KMS-11 (cell line): ENCODE measurements at regions not wholly inside any gene's neighbourhood (a gene's known extent, or its start where the extent isn't known, plus 50 kb on each side); places are given as distances from the start of the nearest gene placed in this dataset.

ENCODE experiments used
- H2AFZ ChIP-seq: fragments of 200-600 bp; sonication (generic); 2 replicates; pipeline ENCODE4 v1.6.1; 2016; ENCODE audit warnings: antibody characterized with exemption, mixed run types, low read depth
- H3K27ac ChIP-seq: fragments of 200-600 bp; sonication (generic); 2 replicates; pipeline ENCODE4 v1.6.1; 2016; ENCODE audit warnings: mild to moderate bottlenecking, mixed run types
- H3K27me3 ChIP-seq: fragments of 200-600 bp; sonication (generic); 2 replicates; pipeline ENCODE4 v1.6.1; 2017; ENCODE audit warnings: mild to moderate bottlenecking, low read depth, mixed run types, moderate library complexity; ENCODE audit not compliant: insufficient read depth
- H3K36me3 ChIP-seq: fragments of 200-600 bp; sonication (generic); 2 replicates; pipeline ENCODE4 v1.6.1; 2017; ENCODE audit warnings: mild to moderate bottlenecking, mixed run types; ENCODE audit not compliant: insufficient read depth
- H3K4me1 ChIP-seq: fragments of 200-600 bp; sonication (generic); 2 replicates; pipeline ENCODE4 v1.6.1; 2016; ENCODE audit warnings: mild to moderate bottlenecking, low read depth, mixed run types; ENCODE audit not compliant: poor library complexity, severe bottlenecking
- H3K4me2 ChIP-seq: fragments of 200-600 bp; sonication (generic); 2 replicates; pipeline ENCODE4 v1.7.0; 2016; ENCODE audit warnings: mild to moderate bottlenecking, mixed run types
- H3K4me3 ChIP-seq: fragments of 200-600 bp; sonication (generic); IDR thresholded peaks from 2 replicates; pipeline ENCODE4 v1.6.1; 2017; ENCODE audit warnings: low read depth, low read length, mixed read lengths; ENCODE audit not compliant: insufficient read depth
- H3K79me2 ChIP-seq: fragments of 200-600 bp; sonication (generic); 2 replicates; pipeline ENCODE4 v1.6.1; 2016; ENCODE audit warnings: low read depth, mixed run types; ENCODE audit not compliant: insufficient read depth
- H3K9ac ChIP-seq: fragments of 200-600 bp; sonication (generic); 2 replicates; pipeline ENCODE4 v1.6.1; 2016; ENCODE audit warnings: mild to moderate bottlenecking, mixed run types
- H4K20me1 ChIP-seq: fragments of 200-600 bp; sonication (generic); 2 replicates; pipeline ENCODE4 v1.6.1; 2016; ENCODE audit warnings: mild to moderate bottlenecking, mixed run types; ENCODE audit not compliant: insufficient read depth
- CTCF ChIP-seq: fragments of 200-600 bp; sonication (generic); conservative IDR thresholded peaks from 2 replicates; pipeline ENCODE4 v1.6.1; 2017; ENCODE audit warnings: low read depth, mild to moderate bottlenecking, antibody characterized with exemption, low read length, moderate library complexity, mixed read lengths

- Histone ChIP-seq H2AFZ (no peak overlapping the region), H3K36me3 (no peaks in the 10 kb centered on the region), H3K4me2 (no peak overlapping the region), H3K4me3 (no peak overlapping the region), H4K20me1 (no peaks in the 10 kb centered on the region), H3K4me1 (no peaks in the 10 kb centered on the region), H3K79me2 (no peaks in the 10 kb centered on the region), H3K27me3 (no peaks in the 10 kb centered on the region), H3K27ac (no peak overlapping the region), H3K9ac (no peak overlapping the region)
- TF ChIP-seq CTCF, result no peak
These were observed 372.2 kb downstream of the GRXCR1 start for GRCh38 chr4:43264730-43265129.

GRCh38 chr4:43271946-43272345 lies 379.4 kb downstream of the GRXCR1 start:
- no peaks in the 10 kb centered on the region for H3K4me1 ChIP-seq
- H3K79me2 ChIP-seq, result no peaks in the 10 kb centered on the region
- no peaks in the 10 kb centered on the region for H3K36me3 ChIP-seq
- TF ChIP-seq CTCF, result no peak
- H3K9ac ChIP-seq, result no peak overlapping the region
- no peak overlapping the region for H3K4me2 ChIP-seq
- no peak overlapping the region for H3K27ac ChIP-seq
- no peaks in the 10 kb centered on the region for H4K20me1 ChIP-seq
- no peak overlapping the region for H3K4me3 ChIP-seq
- no peaks in the 10 kb centered on the region for H3K27me3 ChIP-seq
- no peak overlapping the region for H2AFZ ChIP-seq

DNA sequence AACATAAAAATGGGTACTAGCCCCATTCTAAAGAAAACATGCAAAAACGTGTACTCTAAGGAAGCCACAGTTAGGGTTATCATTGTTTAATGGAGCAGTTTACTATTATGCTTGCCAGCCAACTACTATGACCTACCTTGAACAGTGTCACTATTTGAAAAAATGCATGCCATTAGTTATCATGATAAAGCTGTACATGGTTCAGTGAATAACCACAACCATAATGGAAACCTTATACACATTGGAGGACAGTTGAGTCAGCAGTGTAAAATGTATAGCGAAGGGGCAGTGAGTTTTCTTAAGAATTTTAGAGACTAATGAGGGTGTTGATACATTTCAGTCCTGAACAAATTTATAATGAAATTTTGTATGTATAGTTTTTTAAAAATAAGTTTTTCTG lies 381.9 kb downstream of the GRXCR1 start:
- Histone ChIP-seq H3K4me2 (no peak overlapping the region), H3K4me1 (no peaks in the 10 kb centered on the region), H3K9ac (no peak overlapping the region)

GRCh38 chr4:43275779-43276178 lies 383.3 kb downstream of the GRXCR1 start:
- Histone ChIP-seq H3K9ac (no peak overlapping the region), H3K36me3 (no peaks in the 10 kb centered on the region), H3K4me3 (no peak overlapping the region), H2AFZ (no peak overlapping the region), H3K27ac (no peak overlapping the region), H3K79me2 (no peaks in the 10 kb centered on the region), H4K20me1 (no peaks in the 10 kb centered on the region), H3K4me1 (no peaks in the 10 kb centered on the region), H3K4me2 (no peak overlapping the region), H3K27me3 (no peaks in the 10 kb centered on the region)
- TF ChIP-seq CTCF, result no peak

More for the DNA sequence above, 381.9 kb downstream of the GRXCR1 start:
- no peaks in the 10 kb centered on the region for H4K20me1 ChIP-seq
- no peak overlapping the region for H3K27ac ChIP-seq
- no peak overlapping the region for H3K4me3 ChIP-seq
- no peaks in the 10 kb centered on the region for H3K36me3 ChIP-seq
- no peaks in the 10 kb centered on the region for H3K79me2 ChIP-seq
- H2AFZ ChIP-seq, result no peak overlapping the region
- no peaks in the 10 kb centered on the region for H3K27me3 ChIP-seq
- no peak for TF ChIP-seq CTCF
